Parathyroid adenoma (tissue), 2 donors: ENCODE measurements at regions not wholly inside any gene's neighbourhood (a gene's known extent, or its start where the extent isn't known, plus 50 kb on each side); places are given as distances from the start of the nearest gene placed in this dataset.

Source experiments
- H2AFZ ChIP-seq: fragments of 300-600 bp; sonication (generic); one replicate; pipeline ENCODE4 v1.7.0; 2017; ENCODE audit warnings: antibody characterized with exemption, mild to moderate bottlenecking
- H3K27ac ChIP-seq: fragments of 300-600 bp; sonication (generic); one replicate; pipeline ENCODE4 v1.7.0; 2017
- H3K27me3 ChIP-seq: fragments of 300-600 bp; sonication (generic); one replicate; pipeline ENCODE4 v1.7.0; 2017; ENCODE audit warnings: low read length; ENCODE audit not compliant: control insufficient read depth, insufficient read depth
- H3K36me3 ChIP-seq: fragments of 300-600 bp; sonication (generic); one replicate; pipeline ENCODE4 v1.7.0; 2017; ENCODE audit warnings: low read length; ENCODE audit not compliant: control insufficient read depth, insufficient read depth
- H3K4me1 ChIP-seq: fragments of 300-600 bp; sonication (generic); one replicate; pipeline ENCODE4 v1.7.0; 2017; ENCODE audit warnings: control low read depth
- H3K4me2 ChIP-seq: fragments of 300-600 bp; sonication (generic); one replicate; pipeline ENCODE4 v1.7.0; 2017; ENCODE audit warnings: low read length
- H3K4me3 ChIP-seq: fragments of 300-600 bp; sonication (generic); one replicate; pipeline ENCODE4 v1.7.0; 2017; ENCODE audit warnings: low read depth, low read length
- H3K79me2 ChIP-seq: fragments of 300-600 bp; sonication (generic); one replicate; pipeline ENCODE4 v1.7.0; 2017; ENCODE audit warnings: control low read depth
- H3K9ac ChIP-seq: fragments of 300-600 bp; sonication (generic); one replicate; pipeline ENCODE4 v1.7.0; 2017; ENCODE audit warnings: mild to moderate bottlenecking
- H3K9me3 ChIP-seq: fragments of 300-600 bp; sonication (generic); one replicate; pipeline ENCODE4 v1.7.0; 2017; ENCODE audit warnings: low read length; ENCODE audit not compliant: control insufficient read depth
- TF ChIP-seq, protein P1 (sequence below): fragments of 300-600 bp; sonication (generic); IDR thresholded peaks from one replicate; pipeline ENCODE4 v1.7.0; 2017; ENCODE audit warnings: antibody characterized with exemption, mild to moderate bottlenecking
- donor health status: primary hyperparathyroidism.

DNA sequence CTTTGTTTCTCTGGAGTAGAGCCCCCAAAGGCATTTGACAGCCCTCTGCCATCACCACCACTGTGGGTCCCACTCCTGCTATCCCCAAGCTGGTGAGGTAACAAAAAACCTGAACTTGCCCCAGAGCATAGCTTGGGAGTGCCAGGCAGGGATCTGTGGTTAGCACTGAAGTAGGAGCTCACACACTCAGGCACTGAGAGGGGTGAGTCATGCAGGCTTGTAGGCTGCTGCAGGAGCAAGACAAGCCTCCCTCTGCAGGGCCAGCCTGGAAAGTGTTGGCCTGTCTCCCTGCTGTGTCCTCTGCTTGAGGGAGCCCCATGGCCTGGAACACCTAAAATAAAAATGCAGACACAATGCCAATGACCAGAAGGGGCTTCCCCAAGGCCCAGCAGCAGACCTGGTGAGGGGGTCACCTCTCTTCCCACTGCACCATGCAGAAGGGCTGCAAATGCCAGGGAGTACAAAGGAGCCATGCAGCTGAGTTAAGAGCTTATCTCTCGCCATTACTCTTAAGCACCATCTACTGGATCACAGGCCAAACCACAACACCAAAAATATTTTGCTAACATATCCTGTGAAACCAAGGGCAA lies 108.9 kb upstream of the POGK start:
- Histone ChIP-seq H3K27me3 (no peaks in the 10 kb centered on the region), H3K4me1 (no peaks in the 10 kb centered on the region), H3K4me3 (no peak overlapping the region), H2AFZ (no peak overlapping the region), H3K9ac (no peak overlapping the region), H3K9me3 (no peaks in the 10 kb centered on the region), H3K36me3 (no peaks in the 10 kb centered on the region), H3K27ac (no peak overlapping the region), H3K79me2 (no peaks in the 10 kb centered on the region), H3K4me2 (no peak overlapping the region)
- TF ChIP-seq, protein P1, sequence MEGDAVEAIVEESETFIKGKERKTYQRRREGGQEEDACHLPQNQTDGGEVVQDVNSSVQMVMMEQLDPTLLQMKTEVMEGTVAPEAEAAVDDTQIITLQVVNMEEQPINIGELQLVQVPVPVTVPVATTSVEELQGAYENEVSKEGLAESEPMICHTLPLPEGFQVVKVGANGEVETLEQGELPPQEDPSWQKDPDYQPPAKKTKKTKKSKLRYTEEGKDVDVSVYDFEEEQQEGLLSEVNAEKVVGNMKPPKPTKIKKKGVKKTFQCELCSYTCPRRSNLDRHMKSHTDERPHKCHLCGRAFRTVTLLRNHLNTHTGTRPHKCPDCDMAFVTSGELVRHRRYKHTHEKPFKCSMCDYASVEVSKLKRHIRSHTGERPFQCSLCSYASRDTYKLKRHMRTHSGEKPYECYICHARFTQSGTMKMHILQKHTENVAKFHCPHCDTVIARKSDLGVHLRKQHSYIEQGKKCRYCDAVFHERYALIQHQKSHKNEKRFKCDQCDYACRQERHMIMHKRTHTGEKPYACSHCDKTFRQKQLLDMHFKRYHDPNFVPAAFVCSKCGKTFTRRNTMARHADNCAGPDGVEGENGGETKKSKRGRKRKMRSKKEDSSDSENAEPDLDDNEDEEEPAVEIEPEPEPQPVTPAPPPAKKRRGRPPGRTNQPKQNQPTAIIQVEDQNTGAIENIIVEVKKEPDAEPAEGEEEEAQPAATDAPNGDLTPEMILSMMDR: no peak

DNA sequence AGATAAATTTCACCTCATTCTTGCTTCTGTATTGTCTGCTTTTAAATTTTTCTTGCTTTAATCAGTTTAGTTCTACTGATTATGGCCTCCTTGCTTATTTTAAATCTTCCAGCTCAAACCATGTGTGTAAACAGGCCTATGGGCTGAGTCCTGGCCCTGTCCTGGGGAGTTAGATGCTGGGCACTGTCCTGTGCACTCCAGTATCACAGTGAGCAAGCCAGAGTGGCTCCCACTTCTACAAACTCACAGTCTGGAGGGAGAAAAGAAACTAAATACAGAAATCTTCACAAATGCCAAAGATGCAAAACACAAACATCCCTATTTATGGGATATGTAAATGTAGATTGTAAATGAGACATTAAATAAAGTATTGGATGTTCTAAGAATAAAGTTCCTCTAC lies 101.1 kb upstream of the POGK start:
- TF ChIP-seq, protein P1: no peak
- no peak overlapping the region for H3K4me2 ChIP-seq
- no peak overlapping the region for H3K27ac ChIP-seq
- H3K4me3 ChIP-seq: no peak overlapping the region
- no peak overlapping the region for H2AFZ ChIP-seq
- no peaks in the 10 kb centered on the region for H3K36me3 ChIP-seq
- no peaks in the 10 kb centered on the region for H3K27me3 ChIP-seq
- H3K9ac ChIP-seq: no peak overlapping the region
- H3K9me3 ChIP-seq: no peaks in the 10 kb centered on the region
- H3K4me1 ChIP-seq: no peaks in the 10 kb centered on the region
- no peaks in the 10 kb centered on the region for H3K79me2 ChIP-seq

DNA sequence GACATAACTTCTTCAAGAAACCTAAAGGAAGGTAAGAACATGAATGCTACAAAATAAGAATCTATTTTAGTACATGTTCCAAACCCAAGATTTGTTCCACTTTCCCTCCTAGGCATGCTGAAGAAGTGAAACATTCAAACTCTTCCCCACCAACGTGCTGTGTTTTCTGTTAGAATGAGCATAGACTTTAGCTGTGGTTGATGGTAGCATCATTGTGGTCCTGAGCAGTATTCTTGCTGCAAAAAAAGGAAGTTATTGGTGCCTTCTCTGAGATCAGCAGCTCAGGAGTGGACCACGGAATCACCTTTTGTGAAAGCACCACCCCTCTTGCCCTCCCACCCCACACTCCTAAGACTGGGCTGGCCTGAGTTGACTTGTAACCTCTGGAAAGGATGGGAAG lies 100.4 kb upstream of the POGK start:
- H3K4me3 ChIP-seq: no peak overlapping the region
- H2AFZ ChIP-seq: no peak overlapping the region
- H3K79me2 ChIP-seq: no peaks in the 10 kb centered on the region
- H3K4me2 ChIP-seq: no peak overlapping the region
- no peak overlapping the region for H3K27ac ChIP-seq
- H3K27me3 ChIP-seq: no peaks in the 10 kb centered on the region
- no peaks in the 10 kb centered on the region for H3K9me3 ChIP-seq
- H3K36me3 ChIP-seq: no peaks in the 10 kb centered on the region
- TF ChIP-seq, protein P1: no peak
- H3K9ac ChIP-seq: no peak overlapping the region
- H3K4me1 ChIP-seq: no peaks in the 10 kb centered on the region

DNA sequence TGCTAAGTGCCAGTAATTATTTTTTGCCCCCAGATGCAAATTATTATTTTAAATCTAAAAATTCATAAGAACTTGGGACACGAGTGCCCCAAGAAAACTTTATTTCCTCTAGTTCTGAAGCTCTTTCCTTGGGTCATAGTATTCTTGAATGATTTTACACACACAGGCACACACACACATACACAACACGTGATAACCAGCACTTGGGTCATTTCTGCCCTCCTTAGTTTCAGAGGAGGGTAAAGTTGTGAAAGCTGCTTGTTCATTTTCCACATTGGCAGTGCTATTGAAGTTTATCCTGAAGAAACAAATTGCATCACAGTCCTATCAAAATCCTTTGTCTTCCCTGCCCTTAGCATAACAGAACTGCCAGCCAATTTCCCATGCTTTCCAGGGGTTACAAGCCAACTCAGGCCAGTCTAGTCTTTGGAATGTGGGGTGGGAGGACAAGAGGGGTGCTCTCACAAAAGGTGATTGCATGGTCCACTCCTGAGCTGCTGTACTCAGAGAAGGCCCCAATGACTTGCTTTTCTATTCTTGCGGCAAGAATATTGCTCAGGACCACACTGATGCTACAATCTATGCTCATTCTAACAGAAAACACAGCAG lies 98.5 kb upstream of the POGK start:
- no peaks in the 10 kb centered on the region for H3K36me3 ChIP-seq
- TF ChIP-seq, protein P1: no peak
- H3K27me3 ChIP-seq: no peaks in the 10 kb centered on the region
- H3K9me3 ChIP-seq: no peaks in the 10 kb centered on the region
- no peaks in the 10 kb centered on the region for H3K4me1 ChIP-seq
- H3K9ac ChIP-seq: no peak overlapping the region
- no peak overlapping the region for H3K4me3 ChIP-seq
- H2AFZ ChIP-seq: no peak overlapping the region
- H3K27ac ChIP-seq: no peak overlapping the region
- no peak overlapping the region for H3K4me2 ChIP-seq
- no peaks in the 10 kb centered on the region for H3K79me2 ChIP-seq

DNA sequence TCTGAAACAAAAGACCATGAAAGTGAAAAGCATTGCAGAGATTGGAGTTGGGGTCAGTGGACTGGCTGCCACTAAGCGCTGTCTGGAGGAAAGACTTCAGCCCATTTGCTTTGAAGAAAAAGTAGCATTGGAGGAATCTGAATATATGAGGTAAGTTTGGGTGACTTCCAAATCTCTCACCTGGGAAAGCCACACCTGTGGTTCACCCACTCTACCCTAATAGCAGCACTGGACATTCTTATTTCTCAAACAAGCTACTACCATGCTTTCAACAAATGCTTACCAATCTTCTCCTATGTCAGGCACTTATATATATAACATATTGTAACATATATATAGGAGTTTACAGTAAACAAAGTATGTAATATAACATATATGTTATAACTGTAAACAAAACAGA lies 76.0 kb upstream of the POGK start:
- no peaks in the 10 kb centered on the region for H3K4me1 ChIP-seq
- H3K79me2 ChIP-seq: no peaks in the 10 kb centered on the region
- TF ChIP-seq, protein P1: no peak

More for the DNA sequence above, 76.0 kb upstream of the POGK start:
- Histone ChIP-seq H3K9ac (no peak overlapping the region), H3K27ac (no peak overlapping the region), H3K36me3 (no peaks in the 10 kb centered on the region), H3K4me3 (no peak overlapping the region), H3K9me3 (no peaks in the 10 kb centered on the region), H3K4me2 (no peak overlapping the region), H2AFZ (no peak overlapping the region), H3K27me3 (no peaks in the 10 kb centered on the region)
